ENCODE measurements at regions not wholly inside any gene's neighbourhood (a gene's known extent, or its start where the extent isn't known, plus 50 kb on each side); places are given as distances from the start of the nearest gene placed in this dataset.

DNA sequence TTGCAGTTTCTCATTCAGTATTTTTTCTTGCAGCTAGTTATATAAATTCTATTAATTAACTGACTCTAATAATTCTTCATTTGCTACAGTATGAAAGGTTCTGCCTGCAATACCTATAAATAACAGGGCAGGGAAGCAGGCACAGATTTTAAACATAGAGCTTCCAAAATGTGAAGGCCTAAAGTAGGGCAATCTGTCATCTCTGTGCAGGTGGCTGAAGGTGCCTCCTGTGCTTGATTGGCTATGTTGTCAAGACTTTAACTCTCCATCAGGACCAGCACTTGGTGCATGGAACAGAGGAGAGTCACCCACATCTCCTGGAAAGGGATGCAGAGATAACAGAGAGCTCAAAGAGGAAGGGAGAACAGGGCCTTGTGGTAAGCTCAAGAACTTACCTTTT is 75.2 kb upstream of the TSPAN5 start:
- TF ChIP-seq, protein P1, sequence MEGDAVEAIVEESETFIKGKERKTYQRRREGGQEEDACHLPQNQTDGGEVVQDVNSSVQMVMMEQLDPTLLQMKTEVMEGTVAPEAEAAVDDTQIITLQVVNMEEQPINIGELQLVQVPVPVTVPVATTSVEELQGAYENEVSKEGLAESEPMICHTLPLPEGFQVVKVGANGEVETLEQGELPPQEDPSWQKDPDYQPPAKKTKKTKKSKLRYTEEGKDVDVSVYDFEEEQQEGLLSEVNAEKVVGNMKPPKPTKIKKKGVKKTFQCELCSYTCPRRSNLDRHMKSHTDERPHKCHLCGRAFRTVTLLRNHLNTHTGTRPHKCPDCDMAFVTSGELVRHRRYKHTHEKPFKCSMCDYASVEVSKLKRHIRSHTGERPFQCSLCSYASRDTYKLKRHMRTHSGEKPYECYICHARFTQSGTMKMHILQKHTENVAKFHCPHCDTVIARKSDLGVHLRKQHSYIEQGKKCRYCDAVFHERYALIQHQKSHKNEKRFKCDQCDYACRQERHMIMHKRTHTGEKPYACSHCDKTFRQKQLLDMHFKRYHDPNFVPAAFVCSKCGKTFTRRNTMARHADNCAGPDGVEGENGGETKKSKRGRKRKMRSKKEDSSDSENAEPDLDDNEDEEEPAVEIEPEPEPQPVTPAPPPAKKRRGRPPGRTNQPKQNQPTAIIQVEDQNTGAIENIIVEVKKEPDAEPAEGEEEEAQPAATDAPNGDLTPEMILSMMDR (IDR thresholded peaks at IDR 0.05) = no peak
- TF ChIP-seq POLR2AphosphoS5 (IDR thresholded peaks at IDR 0.05; ENCODE audit: low read depth, low read length) = no peak
- TF ChIP-seq, protein P2, sequence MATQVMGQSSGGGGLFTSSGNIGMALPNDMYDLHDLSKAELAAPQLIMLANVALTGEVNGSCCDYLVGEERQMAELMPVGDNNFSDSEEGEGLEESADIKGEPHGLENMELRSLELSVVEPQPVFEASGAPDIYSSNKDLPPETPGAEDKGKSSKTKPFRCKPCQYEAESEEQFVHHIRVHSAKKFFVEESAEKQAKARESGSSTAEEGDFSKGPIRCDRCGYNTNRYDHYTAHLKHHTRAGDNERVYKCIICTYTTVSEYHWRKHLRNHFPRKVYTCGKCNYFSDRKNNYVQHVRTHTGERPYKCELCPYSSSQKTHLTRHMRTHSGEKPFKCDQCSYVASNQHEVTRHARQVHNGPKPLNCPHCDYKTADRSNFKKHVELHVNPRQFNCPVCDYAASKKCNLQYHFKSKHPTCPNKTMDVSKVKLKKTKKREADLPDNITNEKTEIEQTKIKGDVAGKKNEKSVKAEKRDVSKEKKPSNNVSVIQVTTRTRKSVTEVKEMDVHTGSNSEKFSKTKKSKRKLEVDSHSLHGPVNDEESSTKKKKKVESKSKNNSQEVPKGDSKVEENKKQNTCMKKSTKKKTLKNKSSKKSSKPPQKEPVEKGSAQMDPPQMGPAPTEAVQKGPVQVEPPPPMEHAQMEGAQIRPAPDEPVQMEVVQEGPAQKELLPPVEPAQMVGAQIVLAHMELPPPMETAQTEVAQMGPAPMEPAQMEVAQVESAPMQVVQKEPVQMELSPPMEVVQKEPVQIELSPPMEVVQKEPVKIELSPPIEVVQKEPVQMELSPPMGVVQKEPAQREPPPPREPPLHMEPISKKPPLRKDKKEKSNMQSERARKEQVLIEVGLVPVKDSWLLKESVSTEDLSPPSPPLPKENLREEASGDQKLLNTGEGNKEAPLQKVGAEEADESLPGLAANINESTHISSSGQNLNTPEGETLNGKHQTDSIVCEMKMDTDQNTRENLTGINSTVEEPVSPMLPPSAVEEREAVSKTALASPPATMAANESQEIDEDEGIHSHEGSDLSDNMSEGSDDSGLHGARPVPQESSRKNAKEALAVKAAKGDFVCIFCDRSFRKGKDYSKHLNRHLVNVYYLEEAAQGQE (IDR thresholded peaks at IDR 0.05; ENCODE audit: insufficient read depth in 1 of 2, low read depth in 2 of 2, low read length in 1 of 2) = no peak
- no peak for TF ChIP-seq SIN3A (IDR thresholded peaks at IDR 0.05; ENCODE audit: borderline replicate concordance, insufficient read depth, low read depth, low read length)
- no peak for TF ChIP-seq TCF7L2 (IDR thresholded peaks at IDR 0.05; ENCODE audit: low read depth, low read length)

Measured in Panc1 (cell line).